HG03460 (cell line): ENCODE measurements at regions not wholly inside any gene's neighbourhood (a gene's known extent, or its start where the extent isn't known, plus 50 kb on each side); places are given as distances from the start of the nearest gene placed in this dataset.
"Not testable (repeated sequence)": the region's sequence is repeated elsewhere in the genome, so short reads cannot be mapped to it uniquely, and the experiment has no call there.

Experiments used
- ATAC-seq: cut with Tn5 transposase; IDR thresholded peaks from one replicate; pipeline ENCODE4 v1.9.1; 2021; ENCODE audit not compliant: unreplicated experiment

DNA sequence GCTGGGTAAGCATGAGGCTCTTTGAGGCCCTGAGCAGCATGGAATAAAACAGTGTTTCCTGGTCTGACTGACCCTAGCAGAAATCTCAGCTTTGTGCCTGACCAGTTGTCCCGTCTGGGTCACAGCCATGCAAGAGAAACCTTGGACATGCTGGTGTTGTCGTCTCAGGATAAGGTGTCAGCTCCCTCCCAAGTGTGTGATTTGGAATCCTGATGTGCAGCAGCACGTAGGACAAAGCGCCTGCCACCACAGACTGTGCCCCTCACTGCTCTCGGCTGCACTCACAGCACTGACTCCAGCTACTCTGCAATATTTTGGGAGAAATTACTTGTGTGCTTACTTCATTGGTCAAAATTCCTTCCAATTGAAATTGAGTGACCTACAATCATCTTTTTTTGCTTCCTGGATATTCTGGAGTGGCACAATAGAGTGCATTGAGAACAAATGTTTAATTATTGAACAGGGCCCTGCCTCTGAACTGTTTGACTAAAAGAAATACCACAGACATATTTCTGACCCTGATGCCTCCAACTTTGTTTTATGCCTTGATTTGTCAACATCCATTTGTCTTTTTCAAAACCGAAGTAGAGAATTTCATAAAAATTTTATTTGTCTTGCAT lies 352.4 kb downstream of the SOCS6 start:
- ATAC-seq: no peak

DNA sequence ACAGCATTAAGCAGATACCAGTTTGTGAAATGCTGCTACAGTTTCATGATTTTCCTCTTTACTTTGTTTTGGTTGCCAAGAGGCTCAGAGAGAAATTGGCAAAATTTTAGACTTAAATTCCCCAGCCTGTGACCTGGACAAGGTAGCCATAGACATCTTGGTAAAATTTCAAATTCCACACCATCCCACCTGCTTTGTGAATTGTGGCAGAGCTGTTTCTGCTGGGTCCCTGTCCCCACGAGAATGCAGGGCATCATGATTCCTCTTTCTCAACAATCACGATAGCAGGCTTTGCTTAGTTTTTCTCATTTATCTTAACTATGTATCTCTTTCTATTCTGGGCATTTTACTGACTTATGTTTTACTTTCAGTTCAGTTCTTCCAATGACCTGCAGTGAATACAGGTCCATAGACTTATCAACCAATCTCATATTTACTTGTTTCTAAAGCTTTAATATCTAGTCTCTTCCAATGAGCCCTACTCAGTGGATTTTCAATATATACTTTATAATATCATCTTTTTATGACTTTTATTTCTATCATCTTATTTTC lies 351.6 kb downstream of the SOCS6 start:
- ATAC-seq: no peak

DNA sequence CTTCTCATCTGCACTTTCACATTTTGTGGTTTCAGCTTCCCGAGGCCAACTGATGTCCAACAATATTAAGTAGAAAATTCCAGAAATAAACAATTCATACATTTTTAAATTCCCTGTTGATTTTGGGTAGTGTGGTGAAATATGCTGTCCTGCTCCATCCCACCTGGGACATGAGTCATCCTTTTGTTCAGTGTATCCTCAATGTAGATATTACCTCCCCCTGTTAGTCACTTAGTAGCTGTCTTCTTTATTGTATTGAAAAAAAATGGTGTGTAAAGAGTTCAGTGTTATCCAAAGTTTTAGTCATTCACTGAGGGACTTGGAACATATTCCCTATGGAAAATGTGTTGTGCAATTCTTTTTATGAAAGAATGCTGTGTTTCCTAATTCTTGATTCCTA lies 348.1 kb downstream of the SOCS6 start:
- ATAC-seq: no peak

DNA sequence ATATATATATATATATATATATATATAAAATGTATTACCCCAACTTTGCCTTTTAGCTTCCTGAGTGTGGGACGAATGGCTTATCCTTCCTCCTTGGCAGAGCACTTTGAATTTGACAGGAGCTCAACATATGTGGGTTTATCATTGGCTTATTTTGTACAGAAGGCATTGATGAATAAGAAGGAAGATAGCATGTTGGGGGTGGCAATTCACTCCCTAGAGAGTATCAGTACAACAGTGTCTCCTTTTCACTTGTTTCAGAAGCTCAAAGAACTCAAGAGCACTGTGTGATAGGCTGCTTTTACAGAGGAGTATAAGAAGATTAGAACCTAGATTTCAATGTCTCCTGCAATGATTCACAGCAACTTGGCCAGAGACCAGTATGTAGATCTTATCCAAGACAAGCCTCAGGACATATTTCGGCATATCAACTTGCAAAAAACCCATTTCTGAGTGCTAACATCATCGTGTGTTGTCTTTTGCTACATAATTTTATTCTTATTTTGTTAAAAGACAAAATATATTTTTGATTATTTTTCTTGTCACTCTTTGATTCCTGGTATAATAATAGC lies 345.8 kb downstream of the SOCS6 start:
- ATAC-seq: no peak

DNA sequence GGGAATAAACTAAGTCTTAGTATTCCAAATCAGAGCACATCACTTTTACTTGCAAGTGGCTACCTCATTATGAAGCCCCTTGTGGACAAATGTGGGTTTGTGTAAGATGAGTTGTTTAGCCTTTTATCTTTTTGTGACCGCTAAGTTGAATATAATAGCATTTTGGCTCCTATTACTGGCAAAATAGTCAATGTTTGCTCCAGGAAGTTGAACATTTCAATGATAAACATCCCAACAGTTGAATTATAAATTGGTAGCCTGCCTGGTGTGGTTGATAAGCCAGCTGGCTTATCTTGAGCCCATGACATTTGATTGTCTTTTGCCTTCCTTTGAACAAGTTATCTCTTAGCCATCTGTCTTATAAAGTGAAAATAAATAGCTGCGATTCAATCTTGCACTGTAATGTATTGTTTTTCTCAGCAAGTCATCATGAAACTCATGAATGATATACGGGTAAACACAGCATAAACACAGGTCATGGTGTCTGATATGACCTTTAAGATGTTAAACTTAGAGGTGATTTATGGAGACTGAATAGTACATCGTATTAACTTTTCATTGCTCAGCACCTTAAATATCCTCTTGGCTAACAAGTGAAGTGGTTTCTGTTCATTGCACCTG lies 338.4 kb downstream of the SOCS6 start:
- no peak for ATAC-seq

DNA sequence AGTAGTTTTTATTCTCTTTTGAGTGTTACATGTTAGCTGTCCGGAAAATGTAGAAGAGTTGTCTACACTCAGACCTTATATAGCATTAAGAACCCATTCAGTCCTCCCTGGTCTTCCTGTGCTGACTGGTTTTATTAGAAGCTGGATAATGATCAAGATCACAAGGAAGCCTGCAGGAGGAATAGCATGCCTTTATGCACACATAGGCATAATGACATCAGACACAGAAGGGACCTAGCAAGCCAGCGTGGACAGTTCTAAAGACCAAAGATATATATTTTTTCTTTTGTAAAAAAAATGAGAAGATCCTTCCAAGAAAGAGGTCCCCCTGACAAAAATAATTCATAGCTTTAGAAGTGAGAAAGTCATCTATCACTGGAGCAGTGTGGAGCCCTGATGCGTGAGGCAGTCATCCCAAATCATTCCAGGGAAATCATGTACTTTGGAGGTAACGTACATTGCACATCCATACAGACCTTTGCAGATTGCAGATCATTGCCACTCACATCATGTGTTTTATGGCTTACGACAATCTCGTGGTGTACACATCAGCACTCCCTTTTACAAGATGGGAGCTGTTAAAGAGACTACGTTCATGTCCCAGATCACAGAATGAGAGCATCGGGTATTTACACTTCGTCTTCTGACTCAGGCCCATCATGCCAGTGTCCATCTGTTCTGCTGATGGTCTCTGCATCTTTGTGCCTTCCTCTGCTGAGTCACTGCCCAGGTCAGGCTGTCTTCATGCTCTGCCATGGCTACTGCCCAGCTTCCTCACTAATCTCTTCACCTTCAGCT lies 334.0 kb downstream of the SOCS6 start:
- no peak for ATAC-seq

DNA sequence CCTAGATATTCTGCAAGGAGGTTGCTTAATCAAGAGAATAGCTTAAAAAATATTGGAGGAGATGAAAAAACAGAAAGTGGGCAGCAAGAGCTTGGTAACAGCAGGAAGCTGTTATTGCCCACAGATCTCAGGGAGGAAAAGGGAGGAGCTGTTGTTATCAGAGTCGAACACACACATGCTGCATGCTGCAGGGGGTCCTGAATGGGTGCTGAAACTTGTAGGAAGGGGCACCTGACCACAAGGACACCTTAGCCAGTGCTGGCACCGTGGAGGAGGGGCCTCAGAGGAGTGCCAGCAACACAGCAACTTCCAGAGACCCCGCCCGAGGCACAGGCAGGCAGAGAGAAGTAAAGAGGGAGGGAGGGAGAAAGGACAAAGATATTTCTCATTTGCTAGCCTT lies 332.9 kb downstream of the SOCS6 start:
- ATAC-seq: no peak

DNA sequence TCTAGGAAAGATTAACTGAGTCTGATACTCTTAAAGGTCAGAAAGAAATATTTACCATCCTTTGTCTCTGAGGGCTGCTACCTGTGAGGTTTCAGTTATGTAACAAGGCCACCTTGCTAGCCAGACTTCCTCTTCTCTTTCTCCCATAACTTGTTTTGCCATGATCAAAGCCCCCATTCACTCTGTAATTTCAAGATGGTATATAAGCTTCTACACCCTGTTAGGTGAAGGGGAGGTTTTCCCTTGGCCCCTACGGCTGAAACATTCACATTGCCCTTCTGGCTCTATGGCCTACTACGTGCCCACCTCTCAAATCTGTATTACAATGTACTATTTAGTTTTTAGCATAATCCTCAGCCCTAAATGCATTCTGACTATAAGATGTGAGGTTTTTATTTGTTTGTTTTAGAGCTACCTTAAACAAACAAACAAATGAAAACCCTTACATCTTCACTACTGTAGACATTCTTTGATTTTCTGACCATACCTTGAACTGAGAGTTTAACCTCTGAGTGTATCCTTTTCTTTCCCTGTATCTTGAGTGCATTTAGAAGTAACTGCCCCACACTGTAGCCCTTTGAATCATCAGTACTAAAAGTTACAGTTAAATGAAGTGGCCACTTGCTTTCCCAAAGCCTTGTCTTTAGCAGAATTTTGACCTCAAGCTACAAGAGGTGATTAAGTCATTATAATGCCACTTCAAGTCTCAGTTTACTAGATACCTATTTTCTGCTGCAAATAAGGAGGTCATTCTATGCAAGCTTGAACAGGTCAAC lies 332.2 kb downstream of the SOCS6 start:
- ATAC-seq: no peak

DNA sequence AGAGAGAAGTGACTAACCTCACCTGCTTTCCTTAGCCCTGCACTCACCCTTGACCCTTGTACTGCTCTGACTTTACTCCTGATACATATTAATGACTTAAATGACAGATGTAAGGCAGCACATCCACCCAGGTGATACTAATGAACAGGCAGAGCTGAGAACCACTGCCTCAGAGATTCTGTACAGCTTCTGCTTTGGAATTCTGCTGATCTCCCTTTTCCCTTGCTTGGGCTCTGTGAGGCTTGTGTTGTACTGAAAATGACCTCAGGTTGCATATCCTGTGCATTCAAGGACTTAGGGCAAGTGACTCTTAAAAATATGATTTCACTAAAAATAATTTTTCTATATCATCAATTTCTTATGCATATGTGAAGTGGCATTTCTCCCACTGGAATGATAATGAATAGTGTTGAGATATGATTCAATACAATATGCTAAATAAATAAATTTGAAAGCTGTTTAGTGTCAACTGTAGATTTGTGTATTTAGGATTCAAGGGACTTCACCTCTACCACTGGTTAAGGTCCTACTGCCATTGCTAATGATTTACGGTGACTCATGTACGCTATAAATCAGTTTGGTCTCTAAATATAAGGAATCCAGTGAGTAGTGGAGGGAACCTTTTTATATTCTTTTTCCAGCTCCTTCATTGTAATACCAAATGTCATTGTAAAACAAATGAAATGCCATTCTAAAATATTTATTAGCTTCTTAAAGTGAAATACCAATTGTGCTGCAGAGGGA lies 328.3 kb downstream of the SOCS6 start:
- no peak for ATAC-seq

DNA sequence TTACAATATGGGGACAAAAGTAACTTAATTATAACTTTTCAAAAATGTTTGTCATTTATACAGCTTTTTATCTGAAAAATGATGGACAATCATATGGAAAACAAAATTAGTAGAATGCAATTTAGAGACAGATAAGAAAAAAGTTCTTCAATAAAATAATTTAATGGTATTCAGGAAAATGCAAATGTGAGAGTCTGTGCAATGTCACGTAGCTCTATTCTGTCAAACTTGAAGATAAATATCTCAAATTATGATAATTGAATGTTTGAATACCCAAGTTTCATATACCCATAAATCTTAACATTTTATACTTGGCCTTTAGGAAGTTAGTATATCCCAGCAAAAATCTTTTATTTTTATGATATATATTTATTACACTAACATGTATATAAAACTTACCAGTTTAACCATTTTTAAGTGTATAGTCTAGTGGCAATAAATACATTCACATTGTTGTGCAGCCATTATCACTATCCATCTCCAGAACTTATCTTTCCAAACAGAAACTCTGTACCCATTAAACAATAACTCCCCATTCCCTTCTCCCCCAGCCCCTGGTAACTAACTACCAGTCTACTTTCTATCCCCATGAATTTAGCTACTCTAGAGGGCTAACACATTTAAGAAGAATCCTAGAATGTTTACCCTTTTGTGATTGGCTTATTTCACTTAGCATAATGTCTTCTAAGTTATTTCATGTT lies 311.5 kb downstream of the SOCS6 start:
- ATAC-seq: no peak

DNA sequence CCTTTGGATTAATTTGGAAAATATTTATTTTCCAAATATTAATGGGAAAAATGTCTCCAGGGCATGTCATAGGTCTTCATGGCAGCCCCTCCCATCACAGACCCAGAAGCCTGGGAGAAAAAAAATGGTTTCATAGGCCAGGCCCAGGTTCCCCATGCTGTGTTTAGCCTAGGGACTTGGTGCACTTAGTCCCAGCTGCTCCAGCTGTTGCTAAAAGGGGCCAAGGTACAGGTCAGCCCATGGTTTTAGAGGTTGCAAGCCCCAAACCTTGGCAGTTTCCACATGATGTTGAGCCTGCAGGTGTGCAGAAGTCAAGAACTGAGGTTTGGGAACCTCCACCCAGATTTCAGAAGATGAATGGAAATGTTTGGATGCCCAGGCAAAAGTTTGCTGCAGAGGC lies 309.6 kb downstream of the SOCS6 start:
- ATAC-seq: no peak

DNA sequence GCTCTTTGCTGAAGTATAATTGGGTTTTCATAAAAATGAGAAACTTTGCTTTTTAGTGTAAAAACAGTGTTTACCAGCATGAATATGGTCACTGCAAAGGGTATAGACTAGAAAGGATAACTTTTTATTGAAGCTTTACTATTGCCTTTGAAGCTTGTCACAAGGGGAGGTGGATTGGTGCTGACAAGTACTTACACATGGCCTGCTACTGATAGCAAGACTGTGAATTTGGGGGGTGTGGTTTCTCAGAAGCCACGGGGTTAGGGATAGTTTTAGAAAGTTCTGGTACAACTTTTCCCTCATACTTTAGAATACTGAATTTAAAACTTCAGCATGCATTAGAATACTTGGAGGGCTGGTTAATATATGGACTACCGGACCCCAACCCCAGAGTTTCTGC lies 294.1 kb downstream of the SOCS6 start:
- ATAC-seq: no peak

DNA sequence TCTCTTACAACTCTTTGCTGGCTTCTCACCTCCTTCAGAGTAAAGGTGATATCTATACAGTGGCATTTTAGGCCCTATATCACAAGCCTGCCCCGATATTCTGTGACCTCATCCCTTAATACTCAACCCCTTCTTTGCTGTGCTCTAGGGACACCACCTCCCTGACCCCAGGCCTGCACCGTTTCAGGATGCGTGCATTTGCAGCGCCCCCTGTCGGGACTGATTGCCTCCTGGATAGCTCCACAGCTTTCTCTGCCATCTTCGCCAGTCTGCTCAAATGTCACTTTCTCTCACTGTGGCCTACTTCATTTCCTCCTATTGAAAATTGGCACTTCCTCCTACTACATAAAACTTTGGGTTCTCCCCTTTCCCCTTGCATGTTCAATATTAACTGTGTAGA lies 289.6 kb downstream of the SOCS6 start:
- no peak for ATAC-seq

DNA sequence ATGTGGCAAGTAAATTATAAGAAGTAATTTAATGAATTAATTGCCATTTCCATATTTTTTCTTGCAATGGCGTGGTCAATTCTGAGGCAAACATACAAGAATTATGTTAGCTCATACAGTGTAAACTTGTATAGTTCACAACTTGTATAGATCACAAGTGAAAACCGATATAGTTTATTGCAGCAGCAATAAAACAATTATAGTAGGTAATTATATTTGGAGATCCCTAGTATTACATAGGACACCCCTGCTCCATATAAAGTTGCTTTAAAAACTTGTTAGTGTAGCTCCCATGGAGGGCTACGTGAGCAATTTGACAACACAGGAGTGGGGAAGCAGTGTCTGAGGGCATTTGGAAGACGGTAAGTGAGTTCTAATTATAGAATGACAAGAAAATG lies 288.2 kb downstream of the SOCS6 start:
- ATAC-seq: no peak

DNA sequence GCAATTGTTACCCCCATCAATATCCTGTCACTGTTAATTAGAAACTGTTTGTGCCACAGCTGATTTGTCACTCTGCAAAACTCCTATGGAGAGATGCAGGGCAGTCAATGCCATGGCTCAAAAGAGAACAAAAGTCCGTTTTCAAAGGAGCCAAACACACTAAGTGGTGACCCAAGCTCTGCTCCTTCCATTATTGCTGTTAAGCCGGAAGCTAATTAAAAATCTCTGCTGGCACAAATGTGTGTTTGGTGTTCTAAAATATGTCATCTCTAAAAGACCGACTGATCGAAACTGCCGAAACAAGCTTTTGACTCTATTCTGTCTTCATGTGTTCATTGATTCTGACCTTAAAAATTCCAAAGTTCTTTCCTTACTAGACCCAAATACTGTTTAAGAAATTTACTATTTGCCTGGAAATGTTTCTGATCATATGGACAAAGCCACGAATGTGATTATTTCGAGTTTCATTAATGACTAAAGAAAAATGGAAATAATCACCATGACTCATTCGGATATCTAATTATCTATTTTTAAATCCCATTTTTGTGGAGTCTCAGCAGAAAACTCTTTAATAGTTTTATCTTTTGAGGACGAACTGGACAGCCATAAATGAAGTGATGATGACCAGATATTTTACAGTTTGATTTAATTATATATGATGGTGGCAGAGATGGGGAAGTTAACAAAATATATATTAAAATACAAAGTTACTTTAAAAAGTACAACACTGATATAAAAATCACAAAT lies 287.6 kb downstream of the SOCS6 start:
- ATAC-seq: no peak

DNA sequence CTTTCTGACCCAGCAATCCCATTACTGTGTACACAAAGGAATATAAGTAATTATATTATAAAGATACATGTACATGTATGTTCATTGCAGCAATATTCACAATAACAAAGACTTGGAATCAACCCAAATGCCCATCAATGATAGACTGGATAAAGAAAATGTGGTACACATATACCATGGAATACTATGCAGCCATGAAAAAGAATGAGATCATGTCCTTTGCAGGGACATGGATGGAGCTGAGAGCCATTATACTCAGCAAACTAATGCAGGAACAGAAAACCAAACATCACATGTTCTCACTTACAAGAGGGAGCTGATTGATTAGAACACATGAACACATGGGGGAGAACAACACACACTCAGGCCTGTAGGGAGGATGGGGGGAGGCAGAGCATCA lies 286.1 kb downstream of the SOCS6 start:
- ATAC-seq: not testable (repeated sequence)

DNA sequence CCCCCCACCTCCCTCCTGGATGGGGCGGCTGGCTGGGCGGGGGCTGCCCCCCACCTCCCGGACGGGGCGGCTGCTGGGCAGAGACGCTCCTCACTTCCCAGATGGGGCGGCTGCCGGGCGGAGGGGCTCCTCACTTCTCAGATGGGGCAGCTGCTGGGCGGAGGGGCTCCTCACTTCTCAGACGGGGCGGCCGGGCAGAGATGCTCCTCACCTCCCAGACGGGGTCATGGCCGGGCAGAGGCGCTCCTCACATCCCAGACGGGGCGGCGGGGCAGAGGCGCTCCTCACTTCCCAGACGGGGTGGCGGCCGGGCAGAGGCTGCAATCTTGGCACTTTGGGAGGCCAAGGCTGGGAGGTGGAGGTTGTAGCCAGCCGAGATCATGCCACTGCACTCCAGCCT lies 280.8 kb downstream of the SOCS6 start:
- ATAC-seq: not testable (repeated sequence)

DNA sequence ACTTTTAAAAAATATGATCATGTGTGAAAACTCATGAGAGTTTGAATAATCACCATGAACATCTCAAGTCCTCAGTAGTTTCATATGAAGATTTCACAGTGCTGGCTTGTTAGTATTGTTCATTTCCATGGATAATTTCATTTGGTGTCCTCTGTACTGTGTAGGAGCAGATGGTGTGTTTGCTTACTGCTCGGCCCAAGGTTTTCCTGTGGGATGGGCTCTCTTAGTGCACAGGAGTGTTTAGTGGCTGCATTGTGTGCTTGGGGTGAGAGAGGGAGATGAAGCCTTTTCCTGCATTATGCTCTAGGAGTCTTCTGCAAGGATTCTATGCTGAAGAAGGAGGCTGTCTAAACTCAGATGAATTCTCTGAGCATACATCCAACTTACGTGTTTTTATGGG lies 270.6 kb downstream of the SOCS6 start:
- ATAC-seq: no peak

DNA sequence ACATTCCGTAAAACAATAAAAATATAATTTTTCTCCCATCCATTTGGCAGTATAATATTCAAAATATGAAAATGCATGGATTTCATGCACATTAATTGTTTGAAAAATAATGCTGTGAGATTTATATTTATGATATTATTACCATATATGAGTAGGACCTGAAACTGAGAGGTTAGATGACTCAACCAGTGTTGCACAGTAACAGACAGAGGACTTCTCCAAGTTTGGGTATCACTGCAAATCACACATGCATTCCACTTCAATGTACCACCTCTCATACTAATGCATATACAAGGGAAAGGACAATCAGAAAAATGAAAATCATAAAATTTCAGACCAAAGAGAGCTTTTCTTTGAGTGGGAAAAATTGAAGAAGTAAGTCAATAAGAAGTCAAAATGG lies 269.5 kb downstream of the SOCS6 start:
- ATAC-seq: no peak
